Aorta (tissue), 5 donors: ENCODE measurements at regions not wholly inside any gene's neighbourhood (a gene's known extent, or its start where the extent isn't known, plus 50 kb on each side); places are given as distances from the start of the nearest gene placed in this dataset.

Experiments
- ATAC-seq: fragments of 200-7000 bp; cut with Tn5 transposase; one replicate; pipeline ENCODE4 v1.9.1; 2022; ENCODE audit warnings: moderate library complexity; ENCODE audit not compliant: low FRiP score
- DNase-seq, 2 donors: peaks; one replicate each; pipeline ENCODE4 v3.0.0-alpha.2; 2020
- H3K27ac ChIP-seq, 2 donors: one replicate each; pipeline ENCODE4 v1.5.1; 2013; ENCODE audit warnings: low read length in 2 of 2, mild to moderate bottlenecking in 2 of 2, moderate library complexity in 2 of 2, control low read depth in 1 of 2, inconsistent platforms in 1 of 2, low read depth in 1 of 2
- H3K27me3 ChIP-seq, 2 donors: one replicate each; pipeline ENCODE4 v1.6.1; 2013; ENCODE audit warnings: control low read depth in 1 of 2, low read length in 1 of 2, mild to moderate bottlenecking in 1 of 2, moderate library complexity in 1 of 2; ENCODE audit not compliant: insufficient read depth in 2 of 2, control insufficient read depth in 1 of 2
- H3K36me3 ChIP-seq, 2 donors: one replicate each; pipeline ENCODE4 v1.6.1; 2013; ENCODE audit warnings: control low read depth in 1 of 2, low read length in 1 of 2, mild to moderate bottlenecking in 1 of 2; ENCODE audit not compliant: insufficient read depth in 2 of 2, control insufficient read depth in 1 of 2
- H3K4me1 ChIP-seq, 2 donors: one replicate each; pipeline ENCODE4 v1.6.1; 2013; ENCODE audit warnings: low read length in 2 of 2, control low read depth in 1 of 2, mild to moderate bottlenecking in 1 of 2, moderate library complexity in 1 of 2; ENCODE audit not compliant: insufficient read depth in 2 of 2, control insufficient read depth in 1 of 2
- H3K4me3 ChIP-seq, 2 donors: one replicate each; pipeline ENCODE4 v1.5.1; 2013; ENCODE audit warnings: low read length in 2 of 2, control low read depth in 1 of 2, mild to moderate bottlenecking in 1 of 2
- H3K9me3 ChIP-seq: one replicate; pipeline ENCODE4 v1.6.1; 2013; ENCODE audit warnings: mild to moderate bottlenecking, low read length; ENCODE audit not compliant: control insufficient read depth
- WGBS, 2 donors: extraction: QIAGEN DNeasy Blood & Tissue Kit; methylation state at CpG; one replicate each; pipeline ENCODE4 v1.1.7; 2013; 5-methylcytosine and 5-hydroxymethylcytosine counted together
- intact Hi-C, 2 donors: fragments of 100-400 bp; cut with DNase I; formaldehyde crosslinking; loops; one replicate each; pipeline versions ENCODE4 v1.14.2 to v1.15.0; 2022
- microRNA-seq, 2 donors: library from miRNA; unstranded; fragments of <30 nt; microRNA quantifications; one replicate each; pipeline ENCODE4 v1.2.0, GENCODE V29; 2020
- donor health status: healthy with polysubstance abuse.
- donor health status: Bipolar disorder and iron deficiency.
- donor health status: DM: no; HTN: no; CAD: no.
- donor health status: DM: no; HTN: no; CAD: no.
- donor health status: DM: yes; HTN: yes; CAD: no.

DNA sequence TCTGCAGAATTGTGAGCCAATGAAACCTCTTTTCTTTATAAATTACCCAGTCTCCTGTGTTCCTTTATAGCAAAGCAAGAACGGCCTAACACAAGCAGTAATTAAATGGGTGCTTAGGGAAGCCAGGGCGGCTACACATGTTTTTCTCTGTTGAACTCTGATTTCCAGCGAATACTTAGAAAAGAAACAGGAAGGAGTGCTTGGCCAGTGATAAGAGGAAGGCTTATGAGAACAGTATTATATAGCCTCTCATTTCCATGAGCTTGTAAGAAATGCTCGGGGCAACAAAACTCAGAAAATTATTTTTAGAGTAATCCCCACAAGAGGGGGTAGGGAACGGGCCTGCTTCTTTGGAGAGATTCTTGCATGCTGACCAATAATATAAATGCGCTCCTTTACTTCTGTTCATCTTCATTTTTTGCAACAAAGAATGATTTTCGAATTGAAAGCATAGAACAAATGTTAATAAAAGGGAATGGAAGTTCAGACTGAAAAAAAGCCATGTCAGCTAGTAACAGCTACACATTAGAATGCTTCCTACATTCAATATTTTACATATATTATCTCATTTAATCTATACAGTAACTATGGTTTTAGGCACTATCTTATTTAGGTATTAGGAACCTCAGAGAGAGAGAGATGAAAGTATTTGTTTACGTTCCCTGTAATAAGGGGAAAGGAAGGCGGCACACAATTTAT lies 49.7 kb upstream of the CCDC85A start:
- intact Hi-C loops, result loop anchor here (2.0 kb wide), 1 partner anchor 415 kb away; no protein-coding TSS in a partner anchor
- Histone ChIP-seq H3K36me3 (no peaks in the 10 kb centered on the region), H3K4me3 (no peak overlapping the region), H3K4me1 (no peaks in the 10 kb centered on the region), H3K27me3 (no peaks in the 10 kb centered on the region), H3K9me3 (no peaks in the 10 kb centered on the region), H3K27ac (no peak overlapping the region)
- 57 to 60% methylated on average over 9 of the region's 9 CpGs for WGBS, 2 donors
- ATAC-seq (no peak), DNase-seq (no peak)

Small RNA genes lying in the stretch of these regions (microRNA-seq; reads per million reads assigned to microRNA genes)
- gene MIR216A, result 12.9 to 14.9 reads per million in 2 donors
- gene MIR216B, result 0 reads per million in 2 donors
- gene MIR217, result 22.9 to 45.9 reads per million in 2 donors
